HG03432 (cell line): ENCODE measurements at regions not wholly inside any gene's neighbourhood (a gene's known extent, or its start where the extent isn't known, plus 50 kb on each side); places are given as distances from the start of the nearest gene placed in this dataset.
"Not testable (repeated sequence)": the region's sequence is repeated elsewhere in the genome, so short reads cannot be mapped to it uniquely, and the experiment has no call there.

Experiments
- ATAC-seq: cut with Tn5 transposase; IDR thresholded peaks from one replicate; pipeline ENCODE4 v1.9.1; 2021; ENCODE audit warnings: mild to moderate bottlenecking, moderate library complexity; ENCODE audit not compliant: unreplicated experiment

- ATAC-seq, result no peak
Observed at GRCh38 chr5:143898916-143899591, 87.1 kb downstream of the HMHB1 start.

GRCh38 chr5:143908959-143909358, 97.0 kb downstream of the HMHB1 start:
- no peak for ATAC-seq

GRCh38 chr5:143913008-143913752, 101.2 kb downstream of the HMHB1 start:
- ATAC-seq, result no peak

- ATAC-seq, result no peak
Observed at GRCh38 chr5:143914756-143915155, 102.8 kb downstream of the HMHB1 start.

- ATAC-seq, result no peak
Observed at GRCh38 chr5:143916451-143916850, 104.5 kb downstream of the HMHB1 start.

- no peak for ATAC-seq
Observed at GRCh38 chr5:143918961-143919360, 107.0 kb downstream of the HMHB1 start.

- ATAC-seq, result no peak
Observed at GRCh38 chr5:143920772-143921171, 108.8 kb downstream of the HMHB1 start.

GRCh38 chr5:143921525-143922311, 109.8 kb downstream of the HMHB1 start:
- ATAC-seq, result no peak

GRCh38 chr5:143922718-143923117, 110.8 kb downstream of the HMHB1 start:
- ATAC-seq, result no peak

- ATAC-seq, result peak; percentile 89
Observed at GRCh38 chr5:143923634-143924266, 111.8 kb downstream of the HMHB1 start.

GRCh38 chr5:143924311-143924978, 112.5 kb downstream of the HMHB1 start:
- no peak for ATAC-seq

GRCh38 chr5:143924979-143925325, 113.0 kb downstream of the HMHB1 start:
- not testable (repeated sequence) for ATAC-seq

- no peak for ATAC-seq
Observed at GRCh38 chr5:143929486-143929885, 117.5 kb downstream of the HMHB1 start.

- ATAC-seq, result no peak
Observed at GRCh38 chr5:143930561-143930960, 118.6 kb downstream of the HMHB1 start.

- ATAC-seq, result no peak
Observed at GRCh38 chr5:143931476-143931875, 119.5 kb downstream of the HMHB1 start.

- no peak for ATAC-seq
Observed at GRCh38 chr5:143931986-143932385, 120.0 kb downstream of the HMHB1 start.

GRCh38 chr5:143932584-143932983, 120.6 kb downstream of the HMHB1 start:
- ATAC-seq, result no peak

GRCh38 chr5:143933451-143933850, 121.5 kb downstream of the HMHB1 start:
- ATAC-seq, result no peak

- no peak for ATAC-seq
Observed at GRCh38 chr5:143934821-143935220, 122.9 kb downstream of the HMHB1 start.

- ATAC-seq, result no peak
Observed at GRCh38 chr5:143938230-143938629, 126.3 kb downstream of the HMHB1 start.

- no peak for ATAC-seq
Observed at GRCh38 chr5:143946837-143947236, 134.9 kb downstream of the HMHB1 start.
